Kasumi-1 (cell line): ENCODE measurements at regions not wholly inside any gene's neighbourhood (a gene's known extent, or its start where the extent isn't known, plus 50 kb on each side); places are given as distances from the start of the nearest gene placed in this dataset.

Experiments
- DNase-seq, 2 experiments: peaks; one replicate each; lab custom pipeline; 2025; lab: John Stamatoyannopoulos, UW

DNA sequence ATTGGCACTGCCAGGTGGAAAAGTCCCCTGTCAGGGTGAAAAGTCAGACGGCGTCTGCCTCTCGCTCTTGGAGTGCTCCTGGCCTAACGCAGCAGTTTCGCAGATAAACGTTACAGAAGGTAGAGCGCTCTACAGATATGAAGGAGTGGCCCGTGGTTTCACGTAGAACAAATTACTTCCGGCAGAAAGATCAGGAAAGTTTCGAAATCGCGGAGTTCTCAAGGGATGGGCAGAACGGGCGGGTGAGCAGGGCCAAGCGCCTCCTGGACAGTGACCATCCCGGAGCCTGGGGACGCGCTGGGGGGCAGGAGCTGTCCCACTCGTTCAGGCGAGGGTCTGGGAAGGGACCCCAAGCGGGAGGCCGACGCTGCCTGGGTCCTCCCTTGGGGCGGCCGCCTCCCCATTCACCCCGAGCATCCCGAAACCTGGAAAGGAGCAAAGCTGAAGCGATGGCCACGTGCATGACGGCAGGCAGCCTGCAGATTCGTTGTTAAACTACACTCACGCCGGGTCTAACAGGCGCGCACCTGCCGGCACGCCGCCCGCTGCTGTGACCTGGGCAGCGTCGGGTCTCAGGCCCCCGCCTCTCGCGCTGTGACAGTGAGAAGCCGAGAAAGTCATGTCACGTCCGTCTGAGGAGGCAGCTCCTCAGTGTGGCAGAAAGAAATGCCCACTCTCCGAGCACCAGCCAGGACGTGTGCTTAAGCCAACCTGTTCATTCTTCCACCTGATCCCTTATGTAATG is 122.9 kb upstream of the SALL3 start:
- DNase-seq = no peak

GRCh38 chr18:78857314-78858150 is 122.1 kb upstream of the SALL3 start:
- no peak for DNase-seq

- DNase-seq = no peak
Measured at GRCh38 chr18:78859686-78860085, 119.9 kb upstream of the SALL3 start.

DNA sequence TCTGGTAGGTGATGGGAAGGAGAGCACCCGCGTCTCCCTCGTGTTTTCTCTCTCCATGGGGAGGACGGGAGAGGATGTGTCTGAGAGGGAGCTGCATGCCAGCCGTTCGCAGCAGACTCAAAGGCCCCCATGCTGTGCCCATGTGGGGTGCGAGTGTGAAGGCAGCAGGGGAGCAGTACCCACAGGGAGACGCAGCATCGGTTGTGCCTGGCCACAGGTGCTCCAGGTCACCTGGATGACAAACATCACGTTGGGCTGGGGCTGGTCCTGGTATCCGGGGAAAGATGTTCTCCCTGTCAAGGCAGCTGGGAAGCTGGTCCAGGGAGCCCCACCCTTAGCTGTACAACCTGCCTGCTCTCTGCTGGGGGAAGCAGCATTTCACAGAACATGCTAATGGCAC is 119.5 kb upstream of the SALL3 start:
- DNase-seq = no peak

- DNase-seq = no peak
Measured at GRCh38 chr18:78861116-78861515, 118.5 kb upstream of the SALL3 start.

DNA sequence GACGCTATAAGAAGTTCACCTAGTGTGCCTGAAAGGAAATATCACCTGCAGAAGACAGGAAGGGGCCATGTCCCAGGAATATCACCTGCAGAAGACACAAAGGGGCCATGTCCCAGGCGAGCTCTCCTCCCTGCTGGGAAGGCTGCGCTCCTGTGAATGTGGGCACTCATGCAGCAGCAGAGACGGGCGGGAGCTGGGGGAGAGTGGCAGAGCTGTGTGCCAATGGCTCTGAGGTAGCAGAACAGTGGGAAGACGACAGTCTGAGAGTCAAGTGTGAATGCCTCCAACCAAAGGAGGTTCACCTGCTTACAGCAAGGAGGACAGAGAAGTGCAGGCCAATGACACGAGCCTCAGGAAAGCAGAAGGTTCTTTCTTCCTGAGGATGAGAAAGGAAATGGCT is 117.9 kb upstream of the SALL3 start:
- no peak for DNase-seq

- DNase-seq = no peak
Measured at GRCh38 chr18:78862395-78862794, 117.2 kb upstream of the SALL3 start.

DNA sequence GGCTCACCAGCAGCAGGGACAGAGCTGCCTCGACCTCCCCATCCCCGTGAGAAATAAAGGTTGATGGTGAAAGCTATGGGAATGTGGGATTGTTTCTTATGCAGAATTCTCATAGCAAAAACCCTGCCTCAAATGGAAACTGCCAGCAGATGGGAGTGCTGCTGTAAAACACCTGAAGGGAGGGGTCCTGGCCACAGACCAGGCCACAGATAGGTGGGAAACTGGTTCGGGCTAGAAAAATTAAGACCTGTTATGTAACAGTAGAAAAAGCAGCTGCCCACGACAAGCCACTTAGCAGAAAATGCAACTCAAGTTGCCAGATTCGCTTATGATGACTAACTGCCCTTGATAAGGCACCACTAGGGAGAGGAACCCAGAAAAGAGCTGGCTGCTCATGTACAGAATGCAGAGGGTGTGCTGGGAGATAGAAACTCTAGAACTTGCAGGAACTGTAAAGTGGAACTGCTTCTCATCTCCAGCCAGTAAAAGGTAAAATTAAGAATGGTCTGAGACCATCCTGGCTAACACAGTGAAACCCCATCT is 114.5 kb upstream of the SALL3 start:
- no peak for DNase-seq

DNA sequence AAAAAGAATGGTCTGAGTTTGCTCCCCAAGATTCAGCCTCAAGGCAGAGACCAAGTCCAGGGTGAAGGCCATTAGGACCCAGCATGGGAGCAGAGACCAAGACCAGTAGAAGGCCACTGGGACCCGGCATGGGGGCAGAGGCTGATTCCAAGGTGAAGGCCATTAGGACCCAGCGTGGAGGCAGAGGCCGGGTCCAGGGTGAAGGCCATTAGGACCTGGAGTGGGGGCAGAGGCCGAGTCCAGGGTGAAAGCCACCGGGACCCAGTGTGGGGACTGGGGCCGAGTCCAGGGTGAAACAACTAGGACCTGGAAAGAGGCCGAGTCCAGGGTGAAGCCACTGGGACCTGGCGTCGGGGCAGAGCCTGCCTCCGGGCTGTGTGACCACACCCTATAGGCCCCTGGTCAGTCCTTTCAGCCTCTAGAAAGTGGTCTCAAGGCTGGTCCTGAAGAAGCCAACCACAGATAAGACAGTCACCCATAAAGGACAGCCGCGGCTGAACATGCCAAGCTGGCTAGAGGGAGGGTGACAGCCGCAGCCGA is 113.8 kb upstream of the SALL3 start:
- DNase-seq = no peak

GRCh38 chr18:78867131-78867530 is 112.5 kb upstream of the SALL3 start:
- no peak for DNase-seq

DNA sequence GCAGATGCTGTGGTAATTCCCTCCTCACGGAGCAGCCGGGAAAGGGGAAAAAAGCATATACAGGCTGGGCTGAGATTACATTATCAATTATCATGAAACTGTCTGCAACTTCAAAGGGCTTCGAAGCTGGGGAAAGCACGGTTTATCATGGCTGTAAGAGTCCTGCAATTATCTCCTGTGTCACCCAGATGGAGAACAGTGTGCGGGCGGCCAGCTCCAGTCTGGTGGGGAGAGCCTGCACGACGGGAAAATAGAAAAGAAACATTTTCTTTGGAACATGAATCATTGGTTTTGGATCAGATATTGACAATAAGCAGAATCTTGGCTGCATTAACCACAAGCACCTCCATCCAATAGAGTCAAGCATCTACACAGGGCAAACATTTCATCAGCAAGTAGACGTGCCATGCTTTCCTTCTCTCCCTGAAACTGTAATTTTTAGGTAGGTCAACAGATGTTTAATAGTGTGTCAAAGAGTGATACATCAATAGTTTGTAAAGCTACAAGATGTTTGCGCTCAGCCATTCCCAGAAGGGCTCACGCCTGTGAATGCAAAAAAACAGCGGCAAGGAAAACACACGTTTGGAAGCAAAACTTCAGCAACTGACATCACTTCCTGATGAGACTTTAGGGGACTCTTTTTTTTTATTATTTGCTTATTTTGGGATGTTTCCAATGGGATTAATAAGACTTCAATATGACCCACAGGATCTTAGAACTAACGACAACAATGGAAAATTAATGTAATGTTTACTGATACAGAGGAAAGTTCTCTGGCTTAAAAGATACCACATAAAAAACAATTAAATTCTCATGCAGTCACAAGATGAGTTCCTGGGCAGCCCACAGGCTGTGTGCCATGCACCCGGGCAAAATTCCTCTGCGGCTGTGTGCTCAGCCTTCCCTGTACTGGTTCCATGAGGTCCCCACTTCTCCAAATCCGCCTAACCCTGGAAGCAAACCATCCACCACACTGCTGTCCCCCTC is 111.0 kb upstream of the SALL3 start:
- no peak for DNase-seq

DNA sequence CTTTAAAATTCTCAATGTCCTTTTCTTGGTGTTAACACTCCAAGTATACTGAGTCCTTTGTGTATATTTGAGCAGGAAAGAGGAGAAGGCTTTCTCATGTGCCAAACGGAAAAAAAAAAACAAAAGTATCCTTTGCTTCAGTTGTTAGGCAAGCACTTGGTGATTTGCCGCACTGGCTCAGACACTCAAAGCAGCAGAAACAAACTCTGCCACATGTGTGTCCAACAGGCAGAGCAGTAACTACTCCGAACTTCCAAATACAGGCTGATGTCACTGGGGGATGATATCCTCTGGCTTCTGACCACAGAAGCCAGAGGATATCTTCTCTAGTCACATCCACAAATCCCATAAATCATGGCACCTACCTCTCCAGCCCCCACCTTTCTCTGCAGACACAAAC is 108.0 kb upstream of the SALL3 start:
- no peak for DNase-seq

- DNase-seq = no peak
Measured at GRCh38 chr18:78873926-78874500, 105.6 kb upstream of the SALL3 start.

DNA sequence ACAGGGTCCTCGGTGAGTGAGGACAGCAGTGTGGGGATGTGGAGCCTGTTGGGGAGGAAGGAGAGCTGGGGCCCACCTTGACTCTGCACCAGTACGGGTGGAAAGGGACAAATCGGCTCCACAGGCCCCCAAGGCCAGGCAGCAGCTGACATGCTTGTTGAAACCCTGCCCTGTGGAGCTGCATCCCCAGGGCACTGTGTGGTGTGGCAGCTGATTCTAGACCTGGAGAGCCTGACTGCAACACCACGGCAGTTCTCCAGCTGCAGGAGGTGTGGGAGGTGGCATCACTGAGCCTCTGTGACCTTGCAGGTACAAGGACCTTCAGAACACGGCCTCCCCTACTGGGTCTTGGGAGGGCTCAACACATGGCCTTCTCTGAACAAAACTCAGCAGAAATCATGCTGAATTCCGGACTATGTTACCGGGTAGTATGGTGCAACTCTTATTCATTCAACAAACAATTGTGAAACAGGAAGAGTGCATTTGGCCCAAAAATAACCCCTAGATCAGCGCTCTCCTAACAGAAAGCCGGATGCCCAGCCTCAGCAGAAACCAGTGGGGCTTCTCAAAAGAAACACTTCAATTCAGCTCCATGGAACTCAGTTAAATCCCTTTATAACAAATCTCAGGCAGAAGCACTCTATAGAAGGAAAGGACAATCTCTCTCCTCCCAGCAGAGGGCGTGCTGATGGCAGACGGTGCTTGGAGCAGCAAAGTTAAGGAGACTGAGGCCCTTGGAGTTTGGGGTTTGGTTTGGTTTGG is 104.4 kb upstream of the SALL3 start:
- DNase-seq = peak; percentile 30 to 67

DNA sequence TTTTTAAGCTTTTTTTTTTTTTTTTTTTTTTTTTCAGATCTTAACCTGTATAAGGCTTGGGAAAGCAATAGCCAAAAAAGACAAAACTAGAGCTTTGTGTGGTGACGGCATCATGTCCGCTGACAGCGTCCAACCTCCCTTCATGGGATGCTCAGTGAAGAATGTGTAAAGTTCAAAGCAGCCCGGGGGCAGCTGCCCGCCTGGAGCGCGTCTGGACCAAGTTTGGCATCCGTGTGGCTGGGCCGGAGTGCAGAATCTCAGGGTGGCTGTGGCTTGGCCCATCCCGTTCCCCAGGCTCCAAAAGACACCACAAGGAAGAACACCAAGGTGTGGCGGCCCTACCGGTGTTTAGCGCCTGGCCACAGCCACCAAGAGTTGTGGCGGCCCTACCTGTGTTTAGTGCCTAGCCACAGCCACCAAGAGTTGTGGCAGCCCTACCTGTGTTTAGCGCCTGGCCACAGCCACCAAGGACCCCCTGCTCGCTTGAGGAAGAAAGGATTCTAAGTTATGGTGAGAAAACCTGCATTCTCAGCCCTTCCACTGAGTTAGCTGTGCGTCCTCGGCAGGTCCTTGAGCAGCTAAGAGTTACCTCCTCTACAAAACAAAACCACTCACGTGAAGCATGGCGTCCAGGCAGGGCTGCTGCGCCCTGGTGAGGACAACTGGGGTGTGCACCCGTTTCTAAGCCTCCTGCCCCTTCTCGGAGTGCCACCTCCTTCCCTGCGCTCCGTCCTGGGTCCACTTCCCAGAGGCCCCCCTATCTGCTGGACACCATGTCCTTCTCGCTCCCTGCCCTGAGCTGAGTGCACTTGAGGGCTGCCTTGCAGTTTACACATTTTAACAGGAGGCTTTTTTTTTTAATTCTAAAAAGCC is 103.6 kb upstream of the SALL3 start:
- no peak for DNase-seq

DNA sequence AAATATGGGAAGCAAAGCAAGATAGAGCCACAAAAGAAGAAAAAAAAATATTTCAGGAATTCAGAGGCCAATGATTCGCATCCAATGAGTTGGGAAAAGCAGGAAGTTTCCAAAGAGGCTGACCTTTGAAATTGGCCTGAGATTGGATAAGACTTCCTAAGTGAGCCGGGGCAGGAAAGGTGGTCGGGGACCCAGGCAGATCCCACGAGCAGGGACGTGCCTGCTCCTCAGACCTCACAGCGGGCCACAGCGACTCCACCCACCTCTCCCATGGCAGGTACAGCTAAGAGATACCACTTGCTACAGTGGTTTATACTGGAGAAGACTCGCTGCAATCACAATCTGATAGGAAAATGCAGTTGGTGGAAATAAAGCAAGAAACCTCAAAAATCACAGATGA is 102.8 kb upstream of the SALL3 start:
- no peak for DNase-seq

DNA sequence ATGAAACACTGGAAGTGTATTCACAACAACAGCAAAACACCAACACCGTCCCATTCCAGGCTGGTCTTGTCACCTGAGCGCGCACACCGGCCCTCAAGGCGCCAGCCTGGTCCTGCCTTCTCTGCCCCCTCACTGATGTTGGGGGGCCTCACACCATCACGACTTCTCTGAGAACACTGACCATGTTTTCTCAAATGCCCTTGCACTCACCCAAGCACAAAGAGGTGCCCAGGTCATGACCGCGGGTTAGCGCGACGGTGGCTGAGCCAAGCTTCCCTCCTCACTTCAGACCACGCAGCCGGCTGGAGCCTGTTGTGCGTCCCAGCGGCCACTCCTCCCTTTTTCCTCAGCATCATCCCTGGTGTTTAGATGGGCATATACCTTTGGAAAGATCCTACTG is 101.3 kb upstream of the SALL3 start:
- DNase-seq = no peak

DNA sequence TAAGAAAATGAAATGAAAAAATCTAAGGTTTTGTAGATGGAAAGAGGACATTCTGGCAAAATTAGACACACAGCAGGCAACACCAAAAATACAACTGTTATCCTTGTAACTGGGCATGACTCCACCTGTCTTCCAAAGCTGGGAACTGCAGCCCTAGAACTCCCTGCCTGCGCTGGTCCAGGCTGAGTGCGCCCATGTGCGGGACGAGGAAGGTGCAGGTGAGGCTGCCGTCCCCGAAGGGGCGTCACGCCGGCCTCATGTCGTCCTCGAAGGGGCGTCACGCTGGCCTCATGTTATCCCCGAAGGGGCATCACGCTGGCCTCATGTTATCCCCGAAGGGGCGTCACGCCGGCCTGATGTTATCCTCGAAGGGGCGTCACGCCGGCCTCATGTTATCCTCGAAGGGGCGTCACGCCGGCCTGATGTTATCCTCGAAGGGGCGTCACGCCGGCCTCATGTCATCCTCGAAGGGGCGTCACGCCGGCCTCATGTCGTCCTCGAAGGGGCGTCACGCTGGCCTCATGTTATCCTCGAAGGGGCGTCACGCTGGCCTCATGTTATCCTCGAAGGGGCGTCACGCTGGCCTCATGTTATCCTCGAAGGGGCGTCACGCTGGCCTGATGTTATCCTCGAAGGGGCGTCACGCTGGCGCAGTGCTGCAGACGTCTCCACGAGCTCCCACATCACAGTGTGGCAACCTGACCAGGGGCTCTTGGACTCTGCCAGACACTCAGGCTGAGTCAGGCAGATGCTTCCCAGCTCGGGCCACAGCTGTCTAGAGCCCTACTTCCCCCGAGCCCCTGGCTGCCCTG is 100.3 kb upstream of the SALL3 start:
- peak; percentile 2 to 30 for DNase-seq

- no peak for DNase-seq
Measured at GRCh38 chr18:78882585-78882984, 97.0 kb upstream of the SALL3 start.
